HepG2 (cell line): ENCODE measurements at regions not wholly inside any gene's neighbourhood (a gene's known extent, or its start where the extent isn't known, plus 50 kb on each side); places are given as distances from the start of the nearest gene placed in this dataset.

Experiments used
- FOXA3 ChIP-seq: IDR thresholded peaks from 2 replicates; pipeline ENCODE4 v1.6.1; 2016; ENCODE audit warnings: missing genetic modification reagents, missing compliant biosample characterization
- KLF13 ChIP-seq: sonication (generic); formaldehyde crosslinking; IDR thresholded peaks from 2 replicates; pipeline ENCODE4 v1.4.0; 2020; ENCODE audit warnings: mild to moderate bottlenecking, missing genetic modification reagents
- RAD21 ChIP-seq: fragments of 450-650 bp; formaldehyde crosslinking; IDR thresholded peaks from 2 replicates; pipeline ENCODE4 v1.5.0; 2020; ENCODE audit warnings: mild to moderate bottlenecking
- ZNF24 ChIP-seq: fragments of 450-650 bp; IDR thresholded peaks from 2 replicates; pipeline ENCODE4 v1.6.1; 2017; ENCODE audit warnings: antibody characterized with exemption, mild to moderate bottlenecking
- TF ChIP-seq, protein P1 (sequence below): sonication (generic); formaldehyde crosslinking; IDR thresholded peaks from 2 replicates; pipeline ENCODE4 v1.5.0; 2020; ENCODE audit warnings: missing genetic modification reagents

- TF ChIP-seq FOXA3 (CRISPR knock-in tag) (no peak), KLF13 (CRISPR knock-in tag) (no peak), ZNF24 (no peak), RAD21 (CRISPR knock-in tag) (no peak)
- TF ChIP-seq, protein P1, sequence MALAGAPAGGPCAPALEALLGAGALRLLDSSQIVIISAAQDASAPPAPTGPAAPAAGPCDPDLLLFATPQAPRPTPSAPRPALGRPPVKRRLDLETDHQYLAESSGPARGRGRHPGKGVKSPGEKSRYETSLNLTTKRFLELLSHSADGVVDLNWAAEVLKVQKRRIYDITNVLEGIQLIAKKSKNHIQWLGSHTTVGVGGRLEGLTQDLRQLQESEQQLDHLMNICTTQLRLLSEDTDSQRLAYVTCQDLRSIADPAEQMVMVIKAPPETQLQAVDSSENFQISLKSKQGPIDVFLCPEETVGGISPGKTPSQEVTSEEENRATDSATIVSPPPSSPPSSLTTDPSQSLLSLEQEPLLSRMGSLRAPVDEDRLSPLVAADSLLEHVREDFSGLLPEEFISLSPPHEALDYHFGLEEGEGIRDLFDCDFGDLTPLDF (CRISPR knock-in tag): no peak
Measured at GRCh38 chr1:195618287-195618686, 990.0 kb downstream of the KCNT2 start.
